Fibroblast of villous mesenchyme (primary cell): ENCODE measurements at regions not wholly inside any gene's neighbourhood (a gene's known extent, or its start where the extent isn't known, plus 50 kb on each side); places are given as distances from the start of the nearest gene placed in this dataset.
A peak's percentile ranks its signal among the peaks of the same experiment; 100 is the strongest.
"Not testable (repeated sequence)": the region's sequence is repeated elsewhere in the genome, so short reads cannot be mapped to it uniquely, and the experiment has no call there.

Experiments
- DNase-seq: peaks from one replicate; pipeline ENCODE4 v3.0.0-alpha.2; 2010; ENCODE audit warnings: low read depth
- H3K4me3 ChIP-seq: 2 replicates; pipeline ENCODE4 v1.5.1; 2011; ENCODE audit warnings: low read depth, mild to moderate bottlenecking, low read length
- CTCF ChIP-seq: IDR thresholded peaks from 2 replicates; pipeline ENCODE4 v1.5.1; 2012; ENCODE audit warnings: low read depth, mild to moderate bottlenecking, low read length; ENCODE audit not compliant: insufficient read depth

DNA sequence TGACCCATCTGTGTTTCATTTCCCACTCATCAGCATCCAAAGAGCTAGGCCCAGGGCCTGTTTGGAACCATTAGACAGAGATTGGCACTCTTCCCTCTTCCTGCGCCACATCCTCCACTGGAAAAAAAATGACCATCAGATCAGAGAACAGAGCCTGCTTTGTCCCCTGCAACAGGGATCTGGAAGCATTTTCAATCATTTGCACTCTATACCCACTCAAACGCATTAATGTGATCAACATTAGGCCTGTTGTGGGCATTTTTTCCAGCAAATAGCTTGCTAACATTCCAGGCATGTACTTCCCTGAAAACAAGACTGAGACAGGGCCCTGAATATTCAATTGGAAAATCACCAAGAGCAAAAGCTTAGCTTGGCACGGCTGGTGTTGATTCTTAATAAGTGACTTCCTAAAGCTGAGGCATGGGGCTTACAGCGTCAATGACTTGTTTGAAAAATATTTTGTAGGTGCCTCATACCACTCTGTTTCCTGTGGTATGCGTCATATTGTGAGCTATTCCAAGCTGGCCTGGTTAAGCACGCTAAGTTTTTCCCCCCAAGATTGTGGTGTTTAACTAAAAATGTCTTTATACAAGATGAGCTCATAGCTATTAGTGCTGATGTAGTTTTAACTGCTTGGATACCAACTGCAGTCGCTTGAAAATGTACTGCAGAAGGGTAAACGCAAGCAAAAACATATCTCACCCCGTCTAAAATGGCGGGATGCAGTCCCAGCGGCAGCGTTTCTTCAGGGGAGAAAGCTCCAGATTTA is 404.4 kb downstream of the SPRY2 start:
- no peak for TF ChIP-seq CTCF
- no peak overlapping the region for H3K4me3 ChIP-seq

GRCh38 chr13:79935121-79935520 is 405.8 kb downstream of the SPRY2 start:
- DNase-seq: peak; percentile 61
- no peak for TF ChIP-seq CTCF
- H3K4me3 ChIP-seq: no peak overlapping the region

More for the DNA sequence above, 404.4 kb downstream of the SPRY2 start:
- DNase-seq: peak; percentile 94

DNA sequence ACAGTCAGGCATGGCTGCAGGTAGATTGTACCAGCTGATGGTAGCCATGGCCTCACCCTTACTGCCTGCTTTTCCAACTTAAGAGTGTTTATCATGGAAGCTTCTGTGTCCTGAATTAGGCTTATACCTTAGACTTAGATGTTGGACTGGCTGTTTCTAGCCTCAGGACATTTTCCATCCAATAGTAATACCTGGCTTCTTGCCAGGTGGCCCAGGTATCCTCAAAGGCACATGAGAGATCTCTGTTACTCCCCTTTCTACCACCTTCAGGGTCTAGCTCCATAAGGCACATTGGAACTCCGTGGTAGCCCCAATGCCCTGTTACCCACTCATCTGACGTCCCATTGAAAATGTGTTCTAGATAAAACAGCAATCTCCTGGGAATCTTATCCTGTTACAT is 407.5 kb downstream of the SPRY2 start:
- H3K4me3 ChIP-seq: no peak overlapping the region
- no peak for TF ChIP-seq CTCF
- no peak for DNase-seq

DNA sequence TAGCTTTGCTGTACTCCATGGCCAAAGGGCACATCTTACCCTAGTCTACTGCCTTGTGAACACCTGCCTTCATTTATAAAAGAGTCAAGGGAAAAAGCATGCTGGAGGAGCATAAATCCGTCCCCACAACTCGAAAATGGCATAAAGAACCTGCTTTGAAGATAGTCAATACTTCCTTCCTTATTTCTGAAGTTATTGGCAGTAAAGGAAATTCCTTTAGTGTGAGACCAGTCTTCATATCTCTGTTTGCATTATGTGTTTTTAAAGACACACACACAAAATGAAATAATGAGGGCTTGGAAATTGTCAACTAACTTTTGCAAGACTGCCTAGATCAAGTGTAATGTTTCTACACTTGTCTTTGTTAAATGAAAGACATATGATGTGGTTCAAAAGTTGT is 408.4 kb downstream of the SPRY2 start:
- no peak for TF ChIP-seq CTCF
- no peak for DNase-seq
- H3K4me3 ChIP-seq: no peak overlapping the region

DNA sequence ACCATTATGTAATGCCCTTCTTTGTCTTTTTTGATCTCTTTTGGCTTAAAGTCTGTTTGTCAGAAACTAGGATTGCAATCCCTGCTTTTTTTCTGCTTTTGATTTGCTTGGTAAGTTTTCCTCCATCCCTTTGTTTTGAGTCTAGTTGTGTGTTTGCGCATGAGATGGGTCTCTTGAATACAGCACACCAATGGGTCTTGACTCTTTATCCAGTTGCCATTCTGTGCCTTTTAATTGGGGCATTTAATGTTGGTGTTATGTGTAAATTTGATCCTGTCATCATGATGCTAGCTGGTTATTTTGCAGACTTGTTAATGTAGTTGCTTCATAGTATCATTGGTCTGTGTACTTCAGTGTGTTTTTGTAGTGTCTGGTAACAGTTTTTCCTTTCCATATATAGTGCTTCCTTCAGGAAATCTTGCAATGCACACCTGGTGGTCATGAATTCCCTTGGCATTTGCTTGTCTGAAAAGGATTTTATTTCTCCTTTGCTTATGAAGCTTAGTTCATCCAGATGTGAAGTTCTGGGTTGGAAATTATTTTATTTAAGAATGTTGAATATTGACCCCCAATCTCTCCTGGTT is 416.9 kb downstream of the SPRY2 start:
- H3K4me3 ChIP-seq, DNase-seq: not testable (repeated sequence)

DNA sequence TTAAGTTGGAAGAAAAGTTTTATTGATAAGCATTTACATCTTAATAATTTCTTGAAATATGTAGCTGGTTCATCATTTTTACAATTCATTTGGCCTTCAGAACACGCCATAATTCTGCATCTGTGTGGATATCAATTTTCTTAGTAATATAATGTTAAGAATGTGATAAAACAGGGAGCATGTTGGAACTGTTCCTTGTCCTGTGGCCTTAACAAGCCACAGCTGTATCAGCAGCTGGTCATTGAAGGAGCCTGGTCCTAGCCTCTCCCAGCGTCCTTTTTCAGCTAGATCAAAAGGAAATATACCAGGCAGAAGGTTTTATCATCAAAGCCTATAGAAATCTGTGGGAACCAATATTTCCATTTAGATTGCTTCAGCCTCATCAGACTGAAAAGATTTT is 421.8 kb downstream of the SPRY2 start:
- DNase-seq: peak; percentile 13
- TF ChIP-seq CTCF: no peak

GRCh38 chr13:79918620-79919019 is 422.3 kb downstream of the SPRY2 start:
- peak; percentile 69 for DNase-seq
- H3K4me3 ChIP-seq: no peak overlapping the region
- no peak for TF ChIP-seq CTCF

More for the DNA sequence above, 421.8 kb downstream of the SPRY2 start:
- H3K4me3 ChIP-seq: no peak overlapping the region
